ENCODE measurements at regions not wholly inside any gene's neighbourhood (a gene's known extent, or its start where the extent isn't known, plus 50 kb on each side); places are given as distances from the start of the nearest gene placed in this dataset.

DNA sequence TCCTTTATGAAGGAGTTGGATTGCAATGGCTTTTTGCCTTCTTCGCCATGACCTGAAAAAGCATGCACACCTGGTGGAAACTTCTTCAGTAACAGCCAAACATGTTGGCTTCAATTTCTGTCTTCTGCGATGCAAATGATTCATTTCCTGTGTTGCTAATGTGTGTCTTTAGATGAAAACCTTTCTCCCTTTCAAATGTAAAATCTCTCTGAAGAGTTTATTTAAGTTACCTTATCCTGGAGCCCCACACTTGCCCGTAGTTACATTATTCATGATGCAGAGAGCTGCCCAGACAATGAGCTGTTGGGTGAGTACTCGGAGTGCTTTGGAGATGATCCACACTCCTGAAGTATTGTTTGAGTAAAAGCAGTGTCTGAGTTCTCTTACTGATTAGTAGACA, 1100.9 kb downstream of the RPA4 start:
- no peak overlapping the region for H3K4me3 ChIP-seq (ENCODE audit: low read depth, low read length)
- TF ChIP-seq, protein P1, sequence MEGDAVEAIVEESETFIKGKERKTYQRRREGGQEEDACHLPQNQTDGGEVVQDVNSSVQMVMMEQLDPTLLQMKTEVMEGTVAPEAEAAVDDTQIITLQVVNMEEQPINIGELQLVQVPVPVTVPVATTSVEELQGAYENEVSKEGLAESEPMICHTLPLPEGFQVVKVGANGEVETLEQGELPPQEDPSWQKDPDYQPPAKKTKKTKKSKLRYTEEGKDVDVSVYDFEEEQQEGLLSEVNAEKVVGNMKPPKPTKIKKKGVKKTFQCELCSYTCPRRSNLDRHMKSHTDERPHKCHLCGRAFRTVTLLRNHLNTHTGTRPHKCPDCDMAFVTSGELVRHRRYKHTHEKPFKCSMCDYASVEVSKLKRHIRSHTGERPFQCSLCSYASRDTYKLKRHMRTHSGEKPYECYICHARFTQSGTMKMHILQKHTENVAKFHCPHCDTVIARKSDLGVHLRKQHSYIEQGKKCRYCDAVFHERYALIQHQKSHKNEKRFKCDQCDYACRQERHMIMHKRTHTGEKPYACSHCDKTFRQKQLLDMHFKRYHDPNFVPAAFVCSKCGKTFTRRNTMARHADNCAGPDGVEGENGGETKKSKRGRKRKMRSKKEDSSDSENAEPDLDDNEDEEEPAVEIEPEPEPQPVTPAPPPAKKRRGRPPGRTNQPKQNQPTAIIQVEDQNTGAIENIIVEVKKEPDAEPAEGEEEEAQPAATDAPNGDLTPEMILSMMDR (conservative IDR thresholded peaks at IDR 0.05; ENCODE audit: low read depth, low read length) = no peak
- no peak for DNase-seq (ENCODE audit: low read depth)

DNA sequence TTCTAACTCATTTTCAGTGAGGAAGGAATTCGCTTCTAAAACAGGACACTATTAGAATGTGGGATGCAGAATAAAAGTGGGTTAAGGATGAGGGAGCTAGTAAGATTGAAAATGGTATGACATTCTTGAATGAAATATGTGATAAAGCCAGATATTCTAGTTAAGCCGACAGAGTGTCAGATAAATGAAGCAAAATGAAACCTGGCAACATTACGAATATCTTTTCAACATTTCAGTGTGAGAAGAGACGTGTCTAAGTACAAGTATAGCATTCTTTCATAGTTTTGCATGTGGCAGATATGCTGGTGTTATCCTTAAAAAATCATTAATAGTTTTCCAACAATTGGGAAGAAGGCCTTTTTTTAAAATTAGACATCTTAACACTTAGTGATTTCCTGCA, 1101.4 kb downstream of the RPA4 start:
- TF ChIP-seq, protein P1 (conservative IDR thresholded peaks at IDR 0.05; ENCODE audit: low read depth, low read length) = no peak
- no peak overlapping the region for H3K4me3 ChIP-seq (ENCODE audit: low read depth, low read length)
- no peak for DNase-seq (ENCODE audit: low read depth)

DNA sequence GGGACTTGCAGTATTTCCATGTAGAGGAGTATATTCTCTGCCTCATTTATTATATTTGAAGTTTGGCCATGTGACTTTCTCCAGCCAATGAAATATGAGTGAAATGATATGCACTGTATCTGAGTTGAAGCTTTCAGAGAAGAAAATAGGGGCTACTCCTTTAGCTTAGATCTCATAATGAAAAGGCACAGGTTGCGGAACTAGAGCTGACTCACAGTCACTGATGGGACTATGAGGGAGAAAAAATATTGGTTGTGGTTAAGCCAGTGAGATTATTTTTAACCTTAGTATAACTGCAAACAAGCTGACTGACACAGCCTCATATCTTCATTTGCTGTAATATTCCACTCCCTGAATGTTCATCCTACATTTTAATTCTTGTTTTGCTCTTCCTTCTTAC, 1104.3 kb downstream of the RPA4 start:
- H3K4me3 ChIP-seq (ENCODE audit: low read depth, low read length) = no peak overlapping the region
- TF ChIP-seq, protein P1 (conservative IDR thresholded peaks at IDR 0.05; ENCODE audit: low read depth, low read length) = no peak
- no peak for DNase-seq (ENCODE audit: low read depth)

DNA sequence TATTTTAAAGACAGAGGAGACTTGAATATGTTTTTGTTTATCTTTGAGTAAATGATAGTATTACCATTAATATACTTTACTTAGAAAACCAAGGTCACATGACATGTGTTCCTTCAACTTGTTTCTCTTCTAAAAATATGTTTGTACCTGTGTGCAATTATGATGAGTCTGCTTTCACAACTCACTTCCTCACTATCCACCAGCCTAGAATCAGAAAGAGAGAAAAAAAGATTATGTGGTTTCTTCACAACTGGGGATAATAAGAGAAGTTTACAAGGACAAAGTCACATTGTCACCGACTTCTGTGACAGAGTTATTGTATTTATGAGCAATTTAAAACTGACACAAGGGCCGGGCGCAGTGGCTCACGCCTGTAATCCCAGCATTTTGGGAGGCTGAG, 1112.1 kb downstream of the RPA4 start:
- no peak overlapping the region for H3K4me3 ChIP-seq (ENCODE audit: low read depth, low read length)
- TF ChIP-seq, protein P1 (conservative IDR thresholded peaks at IDR 0.05; ENCODE audit: low read depth, low read length) = no peak
- no peak for DNase-seq (ENCODE audit: low read depth)

DNA sequence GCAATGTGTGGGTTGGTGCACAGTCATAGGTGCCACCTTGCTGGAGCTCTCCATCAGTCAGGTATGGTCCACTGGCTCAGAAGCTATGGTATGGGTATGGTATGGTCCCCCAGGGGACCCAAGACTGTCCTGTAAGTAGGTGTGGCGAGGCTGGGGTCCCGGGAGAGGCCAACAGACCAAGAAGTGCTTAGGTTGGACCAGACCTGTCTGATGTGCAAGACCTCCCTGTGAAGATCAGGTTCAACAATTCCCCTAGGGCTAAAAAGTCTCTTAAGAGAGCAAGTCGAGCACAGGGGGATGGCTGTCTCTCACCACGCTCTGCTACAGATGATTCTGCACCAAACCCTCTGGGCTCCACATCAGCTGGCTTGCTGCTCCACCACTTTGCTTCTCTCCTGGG, 1145.0 kb downstream of the RPA4 start:
- TF ChIP-seq, protein P1 (conservative IDR thresholded peaks at IDR 0.05; ENCODE audit: low read depth, low read length) = no peak
- no peak overlapping the region for H3K4me3 ChIP-seq (ENCODE audit: low read depth, low read length)
- no peak for DNase-seq (ENCODE audit: low read depth)

DNA sequence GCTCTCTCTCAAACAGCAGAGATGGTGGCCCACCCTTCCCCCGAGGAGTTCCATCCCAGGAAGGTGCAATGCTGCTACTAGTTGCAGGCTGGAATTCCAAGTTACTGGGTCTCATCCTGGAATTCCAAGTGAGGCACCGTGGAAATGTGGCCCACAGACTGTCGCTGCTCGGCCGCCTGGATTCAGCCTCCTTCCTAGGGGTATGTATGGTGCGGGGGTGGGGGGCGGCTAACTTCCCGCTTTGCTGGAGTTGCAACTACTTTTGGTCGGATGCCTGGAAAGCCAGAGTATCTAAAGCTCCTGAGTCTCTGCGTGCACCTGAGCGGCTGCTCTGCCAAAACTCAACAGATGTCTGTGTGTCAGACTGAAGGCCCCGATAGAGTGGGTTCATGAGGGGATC, 1146.2 kb downstream of the RPA4 start:
- TF ChIP-seq, protein P1 (conservative IDR thresholded peaks at IDR 0.05; ENCODE audit: low read depth, low read length) = no peak
- no peak for DNase-seq (ENCODE audit: low read depth)
- H3K4me3 ChIP-seq (ENCODE audit: low read depth, low read length) = no peak overlapping the region

DNA sequence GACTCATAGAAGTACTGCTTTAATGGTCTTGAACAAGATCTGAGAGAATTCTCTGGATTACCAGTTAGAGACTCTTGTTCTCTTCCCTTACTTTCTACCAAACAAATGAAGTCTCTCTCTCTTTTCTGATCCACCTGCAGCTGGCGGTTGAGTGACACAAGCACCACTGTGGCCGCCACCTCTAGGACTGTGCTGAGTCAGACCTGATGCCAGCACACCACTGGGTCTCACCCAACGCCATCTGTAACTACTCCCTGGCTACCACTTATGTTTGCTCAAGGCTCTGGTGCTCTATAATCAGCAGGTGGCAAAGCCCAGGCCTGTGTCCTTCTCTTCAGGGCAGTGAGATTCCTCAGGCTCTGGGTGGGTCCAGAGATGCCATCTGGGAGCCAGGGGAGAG, 1173.5 kb downstream of the RPA4 start:
- H3K4me3 ChIP-seq (ENCODE audit: low read depth, low read length) = no peak overlapping the region
- no peak for DNase-seq (ENCODE audit: low read depth)
- TF ChIP-seq, protein P1 (conservative IDR thresholded peaks at IDR 0.05; ENCODE audit: low read depth, low read length) = no peak

Measured in epithelial cell of proximal tubule (primary cell).